ENCODE measurements at regions not wholly inside any gene's neighbourhood (a gene's known extent, or its start where the extent isn't known, plus 50 kb on each side); places are given as distances from the start of the nearest gene placed in this dataset.

DNA sequence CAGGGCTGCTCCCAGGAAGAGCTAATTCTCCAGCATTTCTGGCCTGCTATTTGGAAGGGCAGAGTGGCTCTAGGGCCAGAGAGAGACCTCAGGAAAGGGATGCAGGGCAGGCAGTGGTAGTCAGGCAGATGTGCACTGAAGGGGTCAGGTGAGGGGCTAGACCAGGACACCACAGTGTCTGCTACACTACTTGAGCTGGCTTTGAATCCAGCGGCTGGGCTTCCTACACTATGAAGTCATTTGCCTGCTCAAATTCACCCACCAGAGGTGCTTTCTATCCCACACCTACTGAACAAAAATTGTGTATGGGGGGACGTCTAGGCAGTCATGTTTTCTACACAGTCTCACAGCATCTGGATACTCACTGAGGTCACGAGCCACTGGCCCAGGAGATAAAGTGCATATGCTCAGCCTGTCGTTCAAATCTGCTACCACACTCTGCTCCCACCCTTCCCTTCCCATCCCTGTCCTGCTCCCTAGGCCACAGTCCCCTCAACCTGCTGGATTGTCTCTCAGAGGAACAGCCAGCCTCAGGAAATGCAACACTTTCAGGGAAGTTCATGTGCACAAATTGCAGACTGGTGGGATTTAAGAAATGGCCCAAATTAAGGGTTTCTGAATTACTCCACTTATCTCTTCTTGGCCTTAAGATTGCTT is 49.9 kb upstream of the SLC6A11 start:
- ATAC-seq = no peak
- Mint-ChIP-seq H3K27ac (no peak overlapping the region), H3K36me3 (no peaks in the 10 kb centered on the region), H3K4me1 (peaks cover 5% of the 10 kb centered on the region), H3K27me3 (ENCODE audit: low read depth) (no peaks in the 10 kb centered on the region; the same call in 1 of the 2 replicates), H3K9me3 (peaks cover 6% of the 10 kb centered on the region; the same call in 1 of the 2 replicates), H3K4me3 (no peak overlapping the region)
- no peak for DNase-seq (ENCODE audit: low spot score)
- CTCF ChIA-PET = interaction anchor here (0.6 kb wide), 1 partner anchor 28 kb away, joined by 3 read pairs; no protein-coding TSS in a partner anchor
- TF ChIP-seq ZNF423 (CRISPR knock-in tag; IDR thresholded peaks at IDR 0.05) = no peak
- TF ChIP-seq ZNF532 (CRISPR knock-in tag; IDR thresholded peaks at IDR 0.05; ENCODE audit: borderline replicate concordance) = no peak
- no peak for TF ChIP-seq HMGA2 (CRISPR knock-in tag; IDR thresholded peaks at IDR 0.05)
- POLR2A ChIA-PET = no interaction called here
